MM.1S (cell line): ENCODE measurements at regions not wholly inside any gene's neighbourhood (a gene's known extent, or its start where the extent isn't known, plus 50 kb on each side); places are given as distances from the start of the nearest gene placed in this dataset.

Experiments
- EZH2 ChIP-seq: fragments of 300-600 bp; sonication (generic); optimal IDR thresholded peaks from 2 replicates; pipeline ENCODE3; 2017; ENCODE audit warnings: low read depth, mild to moderate bottlenecking, antibody characterized with exemption, low read length, mixed read lengths
- TF ChIP-seq, protein P1 (sequence below): fragments of 300-600 bp; sonication (generic); IDR thresholded peaks from 2 replicates; pipeline ENCODE4 v1.5.1; 2016; ENCODE audit warnings: antibody characterized with exemption, low read length, mixed read lengths

GRCh38 chr3:144332868-144333267 is 361.2 kb downstream of the DIPK2A start:
- TF ChIP-seq, protein P1, sequence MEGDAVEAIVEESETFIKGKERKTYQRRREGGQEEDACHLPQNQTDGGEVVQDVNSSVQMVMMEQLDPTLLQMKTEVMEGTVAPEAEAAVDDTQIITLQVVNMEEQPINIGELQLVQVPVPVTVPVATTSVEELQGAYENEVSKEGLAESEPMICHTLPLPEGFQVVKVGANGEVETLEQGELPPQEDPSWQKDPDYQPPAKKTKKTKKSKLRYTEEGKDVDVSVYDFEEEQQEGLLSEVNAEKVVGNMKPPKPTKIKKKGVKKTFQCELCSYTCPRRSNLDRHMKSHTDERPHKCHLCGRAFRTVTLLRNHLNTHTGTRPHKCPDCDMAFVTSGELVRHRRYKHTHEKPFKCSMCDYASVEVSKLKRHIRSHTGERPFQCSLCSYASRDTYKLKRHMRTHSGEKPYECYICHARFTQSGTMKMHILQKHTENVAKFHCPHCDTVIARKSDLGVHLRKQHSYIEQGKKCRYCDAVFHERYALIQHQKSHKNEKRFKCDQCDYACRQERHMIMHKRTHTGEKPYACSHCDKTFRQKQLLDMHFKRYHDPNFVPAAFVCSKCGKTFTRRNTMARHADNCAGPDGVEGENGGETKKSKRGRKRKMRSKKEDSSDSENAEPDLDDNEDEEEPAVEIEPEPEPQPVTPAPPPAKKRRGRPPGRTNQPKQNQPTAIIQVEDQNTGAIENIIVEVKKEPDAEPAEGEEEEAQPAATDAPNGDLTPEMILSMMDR, result no peak
- no peak for TF ChIP-seq EZH2
